B cell (primary cell): ENCODE measurements at regions not wholly inside any gene's neighbourhood (a gene's known extent, or its start where the extent isn't known, plus 50 kb on each side); places are given as distances from the start of the nearest gene placed in this dataset.

Experiments used
- ATAC-seq: fragments of 200-7000 bp; cut with Tn5 transposase; one replicate; pipeline ENCODE4 v1.10.0; 2021; ENCODE audit warnings: low read depth, mild to moderate bottlenecking, moderate number of reproducible peaks, moderate library complexity
- CTCF ChIA-PET: fragments of 350-600 bp; sonication (Branson Sonifier 250); formaldehyde crosslinking; loops from one replicate; lab custom pipeline; 2021; ENCODE audit warnings: antibody characterized with exemption, inconsistent platforms; lab: Charles Lee
- POLR2A ChIA-PET: fragments of 350-600 bp; sonication (Branson Sonifier 250); formaldehyde crosslinking; loops from one replicate; lab custom pipeline; 2021; ENCODE audit warnings: antibody characterized with exemption; lab: Charles Lee
- DNase-seq: peaks from one replicate; pipeline ENCODE4 v3.0.0; 2013
- H2AFZ ChIP-seq: 2 replicates; pipeline ENCODE4 v1.6.1; 2012; ENCODE audit warnings: mild to moderate bottlenecking, low read depth, low read length; ENCODE audit not compliant: insufficient read depth, poor library complexity, severe bottlenecking
- H3K27ac ChIP-seq, 2 donors: 1 replicate in 1 of 2; 2 replicates in 1 of 2; pipeline ENCODE4 v1.5.1; 2012 to 2013; ENCODE audit warnings: low read length in 2 of 2, mild to moderate bottlenecking in 2 of 2, moderate library complexity in 1 of 2
- H3K27me3 ChIP-seq, 4 experiments: fragments of 200-600 bp in 1 of 4; sonication (generic) in 1 of 4; replicated peaks in 1 of 4; 1 replicate in 2 of 4; 2 replicates in 2 of 4; pipeline versions ENCODE4 v1.6.1 to v1.7.0; 2013 to 2016; ENCODE audit warnings: low read length in 3 of 4, mild to moderate bottlenecking in 2 of 4, mixed read lengths in 1 of 4, moderate library complexity in 1 of 4; ENCODE audit not compliant: insufficient read depth in 4 of 4, control insufficient read depth in 3 of 4; ENCODE audit errors: control extremely low read depth in 1 of 4
- H3K36me3 ChIP-seq, 2 experiments: replicated peaks in 1 of 2; 1 replicate in 1 of 2; 2 replicates in 1 of 2; pipeline versions ENCODE4 v1.6.1 to v1.7.1; 2013; ENCODE audit warnings: low read length in 1 of 2; ENCODE audit not compliant: insufficient read depth in 2 of 2, control insufficient read depth in 1 of 2; ENCODE audit errors: control extremely low read depth in 1 of 2, extremely low read depth in 1 of 2
- H3K4me1 ChIP-seq, 2 donors: fragments of 200-600 bp in 1 of 2; sonication (generic) in 1 of 2; 1 replicate in 1 of 2; 2 replicates in 1 of 2; pipeline versions ENCODE4 v1.5.1 to v1.6.1; 2013 to 2017; ENCODE audit warnings: low read length in 2 of 2; ENCODE audit not compliant: control insufficient read depth in 2 of 2, insufficient read depth in 2 of 2
- H3K4me2 ChIP-seq: replicated peaks from 2 replicates; pipeline ENCODE3; 2012; ENCODE audit warnings: mild to moderate bottlenecking, low read depth, low read length; ENCODE audit not compliant: poor library complexity, severe bottlenecking
- H3K4me3 ChIP-seq, 5 experiments: fragments of 200-600 bp in 1 of 5; sonication (generic) in 1 of 5; 1 replicate in 3 of 5; 2 replicates in 2 of 5; pipeline versions ENCODE4 v1.5.1 to v1.7.0; 2011 to 2016; ENCODE audit warnings: low read length in 4 of 5, mild to moderate bottlenecking in 4 of 5, low read depth in 2 of 5, control low read depth in 1 of 5, moderate library complexity in 1 of 5; ENCODE audit not compliant: insufficient read depth in 1 of 5; ENCODE audit errors: control extremely low read depth in 1 of 5, extremely low read depth in 1 of 5
- H3K79me2 ChIP-seq: fragments of 200-600 bp; sonication (generic); one replicate; pipeline ENCODE4 v1.6.0; 2016; ENCODE audit warnings: low read length; ENCODE audit not compliant: control insufficient read depth, insufficient read depth
- H3K9ac ChIP-seq: fragments of 200-600 bp; sonication (generic); 2 replicates; pipeline ENCODE4 v1.6.1; 2017; ENCODE audit warnings: mild to moderate bottlenecking, low read length, moderate library complexity
- H3K9me3 ChIP-seq, 3 donors: one replicate each; pipeline versions ENCODE4 v1.6.1 to v1.7.1; 2013; ENCODE audit warnings: low read length in 2 of 3; ENCODE audit not compliant: control insufficient read depth in 2 of 3, insufficient read depth in 1 of 3; ENCODE audit errors: control extremely low read depth in 1 of 3
- H4K20me1 ChIP-seq: 2 replicates; pipeline ENCODE4 v1.6.0; 2012; ENCODE audit warnings: mild to moderate bottlenecking, low read length; ENCODE audit not compliant: insufficient read depth, control insufficient read depth, poor library complexity, severe bottlenecking
- H3K27ac Mint-ChIP-seq: one replicate; pipeline ENCODE4 v1.8.0; 2021; ENCODE audit warnings: mixed read lengths
- H3K27me3 Mint-ChIP-seq: one replicate; pipeline ENCODE4 v1.8.0; 2021; ENCODE audit warnings: mixed read lengths
- H3K4me1 Mint-ChIP-seq: one replicate; pipeline ENCODE4 v1.8.0; 2021; ENCODE audit warnings: mixed read lengths
- H3K4me3 Mint-ChIP-seq: one replicate; pipeline ENCODE4 v1.8.0; 2021; ENCODE audit warnings: mixed read lengths
- H3K9me3 Mint-ChIP-seq: one replicate; pipeline ENCODE4 v1.8.0; 2022; ENCODE audit warnings: mixed read lengths; ENCODE audit not compliant: insufficient read depth
- CTCF ChIP-seq: fragments of 200-600 bp; IDR thresholded peaks from one replicate; pipeline ENCODE4 v1.8.0; 2022; ENCODE audit warnings: antibody characterized with exemption, mild to moderate bottlenecking
- EZH2 ChIP-seq: IDR thresholded peaks from 2 replicates; pipeline ENCODE4 v1.6.1; 2012; ENCODE audit warnings: borderline replicate concordance, low read depth, mild to moderate bottlenecking, moderate library complexity, low read length; ENCODE audit not compliant: insufficient read depth, poor library complexity, severe bottlenecking
- WGBS: methylation state at CpG from one replicate; pipeline ENCODE4 v1.1.5; 2013; ENCODE audit warnings: missing lambda C conversion rate; ENCODE audit not compliant: insufficient coverage; 5-methylcytosine and 5-hydroxymethylcytosine counted together
- intact Hi-C: fragments of 100-400 bp; cut with micrococcal nuclease; formaldehyde crosslinking; loops from one replicate; pipeline ENCODE4 v1.10.0; 2022

DNA sequence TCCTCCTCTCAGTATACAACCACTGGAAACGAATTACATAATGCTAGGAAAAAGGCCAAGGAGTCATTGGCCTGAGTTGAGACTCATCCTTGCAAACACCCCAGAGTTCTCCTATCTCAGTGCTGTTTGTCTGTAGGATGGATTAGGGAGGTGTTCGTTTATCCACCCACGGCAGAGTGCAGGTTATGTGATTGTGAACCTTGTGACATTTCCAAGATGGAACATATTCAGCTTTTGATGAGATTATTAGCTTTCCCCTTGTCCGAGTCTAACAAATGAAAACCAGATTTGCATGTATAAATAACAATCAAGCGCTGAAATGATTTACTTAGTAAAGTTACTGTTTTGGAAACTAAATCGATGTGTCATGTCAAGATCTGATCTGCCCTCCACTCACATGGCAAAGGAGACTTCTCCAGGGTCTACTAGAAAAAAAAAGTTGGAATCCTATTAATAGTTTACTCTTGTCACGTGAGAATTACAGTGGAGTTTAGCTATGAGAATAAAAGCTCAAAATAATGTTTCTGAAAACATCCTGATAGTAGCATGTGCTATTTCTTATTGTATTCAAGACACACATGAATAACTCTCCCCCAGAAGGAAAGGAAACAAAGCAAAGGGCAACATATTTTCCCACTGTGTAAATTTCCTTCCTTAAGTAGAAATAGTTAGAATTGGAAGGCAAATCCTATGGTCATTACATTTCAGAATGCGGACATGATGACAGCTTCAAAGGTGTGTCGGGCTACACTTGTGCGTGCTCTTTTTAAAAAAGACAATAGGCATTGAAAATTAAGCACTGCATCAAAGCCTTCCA lies 600.4 kb downstream of the EBF1 start:
- no peak overlapping the region for H3K4me3 ChIP-seq
- no peaks in the 10 kb centered on the region for H3K4me1 ChIP-seq
- H3K36me3 ChIP-seq: no peaks in the 10 kb centered on the region
- H3K9me3 ChIP-seq: no peaks in the 10 kb centered on the region
- H3K27me3 ChIP-seq: no peaks in the 10 kb centered on the region
- WGBS: 100% methylated on average over 1 of the region's 10 CpGs
- Mint-ChIP-seq H3K9me3 (no peaks in the 10 kb centered on the region), H3K4me3 (no peak overlapping the region), H3K27me3 (no peaks in the 10 kb centered on the region), H3K27ac (no peak overlapping the region), H3K4me1 (no peaks in the 10 kb centered on the region)
- H3K79me2 ChIP-seq: no peaks in the 10 kb centered on the region
- H3K27ac ChIP-seq: no peak overlapping the region
- ChIA-PET CTCF (no interaction called here), POLR2A (no interaction called here)
- ATAC-seq (no peak), DNase-seq (no peak)
- no peak overlapping the region for H3K9ac ChIP-seq
- H3K4me2 ChIP-seq: no peak overlapping the region
- no peak for TF ChIP-seq CTCF
- no peak for TF ChIP-seq EZH2
- intact Hi-C loops: no loop called here
- H4K20me1 ChIP-seq: no peaks in the 10 kb centered on the region
- no peak overlapping the region for H2AFZ ChIP-seq

DNA sequence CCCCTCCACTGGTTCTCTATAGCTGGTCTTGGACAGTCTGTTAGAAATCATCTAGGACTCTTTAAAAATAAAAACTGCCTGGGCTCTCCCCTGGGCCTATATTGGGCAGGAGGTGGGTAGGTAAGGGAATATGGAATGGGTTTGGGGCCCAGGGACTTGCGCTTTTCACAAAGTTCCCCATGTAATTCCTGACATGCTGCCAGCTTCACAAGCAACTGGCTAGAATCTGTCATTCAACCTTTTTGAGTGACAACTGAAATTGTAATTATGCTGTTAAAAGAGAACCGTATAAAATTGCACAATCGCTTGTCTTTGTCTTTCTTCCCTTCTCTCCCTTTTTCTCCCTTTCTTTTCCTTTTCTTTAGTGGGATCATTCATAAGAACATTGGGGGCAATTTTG lies 603.1 kb downstream of the EBF1 start:
- Histone ChIP-seq H3K4me1 (no peaks in the 10 kb centered on the region), H3K79me2 (no peaks in the 10 kb centered on the region), H3K4me3 (no peak overlapping the region), H3K9ac (no peak overlapping the region), H3K27ac (no peak overlapping the region), H3K27me3 (no peaks in the 10 kb centered on the region), H3K9me3 (no peaks in the 10 kb centered on the region), H4K20me1 (no peaks in the 10 kb centered on the region), H3K4me2 (no peak overlapping the region), H3K36me3 (no peaks in the 10 kb centered on the region), H2AFZ (no peak overlapping the region)
- no peak for DNase-seq
- no peaks in the 10 kb centered on the region for H3K27me3 Mint-ChIP-seq
- no CpG with 5 or more reads among the region's 3 CpGs for WGBS
- H3K4me1 Mint-ChIP-seq: no peaks in the 10 kb centered on the region
- TF ChIP-seq EZH2: no peak
- TF ChIP-seq CTCF: no peak
- no peak overlapping the region for H3K4me3 Mint-ChIP-seq
- ATAC-seq: no peak
- no peaks in the 10 kb centered on the region for H3K9me3 Mint-ChIP-seq
- no peak overlapping the region for H3K27ac Mint-ChIP-seq
- ChIA-PET CTCF (no interaction called here), POLR2A (no interaction called here)
- intact Hi-C loops: no loop called here
